ENCODE measurements at regions not wholly inside any gene's neighbourhood (a gene's known extent, or its start where the extent isn't known, plus 50 kb on each side); places are given as distances from the start of the nearest gene placed in this dataset.

DNA sequence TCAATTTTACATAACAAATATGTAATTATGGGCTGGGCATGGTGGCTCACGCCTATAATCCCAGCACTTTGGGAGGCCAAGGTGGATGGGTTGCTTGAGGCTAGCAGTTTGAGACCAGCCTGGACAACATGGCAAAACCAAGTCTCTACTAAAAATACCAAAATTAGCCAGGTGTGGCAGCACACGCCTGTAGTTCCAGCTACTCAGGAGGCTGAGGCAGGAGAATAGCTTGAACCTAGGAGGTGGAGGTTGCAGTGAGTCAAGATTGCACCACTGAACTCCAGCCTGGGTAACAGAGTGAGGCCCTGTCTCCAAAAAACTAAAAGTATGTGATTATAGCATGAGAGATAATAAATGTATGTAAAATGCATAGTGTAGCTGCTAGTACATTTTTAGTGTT is 229.0 kb downstream of the PPARGC1A start:
- ChIA-PET CTCF (ENCODE audit: low intra/inter-chr PET ratio) (no interaction called here), POLR2A (no interaction called here)
- Histone ChIP-seq H3K9me3 (replicated peaks; ENCODE audit: control insufficient read depth, insufficient read depth, low read depth, low read length) (no peaks in the 10 kb centered on the region), H3K4me3 (no peak overlapping the region), H2AFZ (ENCODE audit: low read depth, low read length) (no peak overlapping the region), H4K20me1 (replicated peaks; ENCODE audit: control insufficient read depth, insufficient read depth, low read length) (no peaks in the 10 kb centered on the region), H3K27me3 (ENCODE audit: control insufficient read depth in 2 of 2, insufficient read depth in 2 of 2, low read length in 2 of 2) (no peaks in the 10 kb centered on the region), H3K4me1 (replicated peaks in 1 of 2; ENCODE audit: control insufficient read depth in 2 of 2, insufficient read depth in 2 of 2, low read length in 2 of 2) (no peaks in the 10 kb centered on the region), H3K36me3 (ENCODE audit: control insufficient read depth, insufficient read depth, low read length) (no peaks in the 10 kb centered on the region), H3K9me1 (ENCODE audit: control insufficient read depth, insufficient read depth, low read length) (no peaks in the 10 kb centered on the region), H3K79me2 (ENCODE audit: control insufficient read depth, insufficient read depth, low read length) (no peaks in the 10 kb centered on the region), H3K27ac (ENCODE audit: extremely low read depth, low read depth, low read length) (no peak overlapping the region), H3K4me2 (ENCODE audit: insufficient read depth, low read length) (no peak overlapping the region), H3K9ac (ENCODE audit: insufficient read depth in 1 of 2, low read depth in 2 of 2, low read length in 2 of 2) (no peak overlapping the region)
- DNase-seq (ENCODE audit: extremely low read depth in 1 of 4, low spot score in 3 of 4): no peak
- no TSS peak for BruUV-seq (replicated peaks)
- in situ Hi-C loops (cut with MboI) (no loop called here), intact Hi-C loops (cut with micrococcal nuclease) (no loop called here)
- no peak for FAIRE-seq
- TF ChIP-seq MEF2D (tag; conservative IDR thresholded peaks at IDR 0.05; ENCODE audit: low read depth) (no peak), ZNF445 (CRISPR knock-in tag; IDR thresholded peaks at IDR 0.05; ENCODE audit: low read depth) (no peak), PATZ1 (CRISPR knock-in tag; IDR thresholded peaks at IDR 0.05; ENCODE audit: borderline replicate concordance) (no peak), ZEB2 (IDR thresholded peaks at IDR 0.05) (no peak), YY1 (IDR thresholded peaks at IDR 0.05; ENCODE audit: borderline replicate concordance in 1 of 3, control insufficient read depth in 1 of 3, extremely low read depth in 1 of 3, insufficient read depth in 3 of 3, insufficient read length in 1 of 3, insufficient replicate concordance in 2 of 3, low read depth in 1 of 3, low read length in 2 of 3) (no peak), KHSRP (IDR thresholded peaks at IDR 0.05) (no peak), SIX5 (IDR thresholded peaks at IDR 0.05; ENCODE audit: borderline replicate concordance in 1 of 2, insufficient read depth in 1 of 2, low read depth in 1 of 2, low read length in 2 of 2) (no peak), LARP7 (IDR thresholded peaks at IDR 0.05) (no peak), NCOA4 (IDR thresholded peaks at IDR 0.05; ENCODE audit: partially characterized antibody) (no peak), TAF1 (IDR thresholded peaks at IDR 0.05; ENCODE audit: control insufficient read depth, extremely low read depth, insufficient read depth, low read length, severe bottlenecking) (no peak), HDAC6 (IDR thresholded peaks at IDR 0.05; ENCODE audit: low read depth, low read length) (no peak), ELF4 (CRISPR knock-in tag; IDR thresholded peaks at IDR 0.05) (no peak), PURB (CRISPR knock-in tag; IDR thresholded peaks at IDR 0.05; ENCODE audit: low read depth) (no peak), SMARCC2 (IDR thresholded peaks at IDR 0.05; ENCODE audit: low read depth) (no peak), PHF8 (IDR thresholded peaks at IDR 0.05; ENCODE audit: borderline replicate concordance, low read length) (no peak), MEIS2 (IDR thresholded peaks at IDR 0.05; ENCODE audit: partially characterized antibody) (no peak), CEBPB (tag; IDR thresholded peaks at IDR 0.05) (no peak)
- TF ChIP-seq, protein P1, sequence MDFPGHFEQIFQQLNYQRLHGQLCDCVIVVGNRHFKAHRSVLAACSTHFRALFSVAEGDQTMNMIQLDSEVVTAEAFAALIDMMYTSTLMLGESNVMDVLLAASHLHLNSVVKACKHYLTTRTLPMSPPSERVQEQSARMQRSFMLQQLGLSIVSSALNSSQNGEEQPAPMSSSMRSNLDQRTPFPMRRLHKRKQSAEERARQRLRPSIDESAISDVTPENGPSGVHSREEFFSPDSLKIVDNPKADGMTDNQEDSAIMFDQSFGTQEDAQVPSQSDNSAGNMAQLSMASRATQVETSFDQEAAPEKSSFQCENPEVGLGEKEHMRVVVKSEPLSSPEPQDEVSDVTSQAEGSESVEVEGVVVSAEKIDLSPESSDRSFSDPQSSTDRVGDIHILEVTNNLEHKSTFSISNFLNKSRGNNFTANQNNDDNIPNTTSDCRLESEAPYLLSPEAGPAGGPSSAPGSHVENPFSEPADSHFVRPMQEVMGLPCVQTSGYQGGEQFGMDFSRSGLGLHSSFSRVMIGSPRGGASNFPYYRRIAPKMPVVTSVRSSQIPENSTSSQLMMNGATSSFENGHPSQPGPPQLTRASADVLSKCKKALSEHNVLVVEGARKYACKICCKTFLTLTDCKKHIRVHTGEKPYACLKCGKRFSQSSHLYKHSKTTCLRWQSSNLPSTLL (IDR thresholded peaks at IDR 0.05): no peak
- 0% methylated on average over 2 of the region's 2 CpGs for WGBS (ENCODE audit: insufficient coverage, low coverage, missing lambda C conversion rate)
- ATAC-seq: no peak

Data from K562 (cell line).